Activated T-cell treated with anti-CD3 and anti-CD28 coated beads, Interleukin-2, amount 50 U/mL, for 4 hours (primary cell): ENCODE measurements at regions not wholly inside any gene's neighbourhood (a gene's known extent, or its start where the extent isn't known, plus 50 kb on each side); places are given as distances from the start of the nearest gene placed in this dataset.
"Not testable (repeated sequence)": the region's sequence is repeated elsewhere in the genome, so short reads cannot be mapped to it uniquely, and the experiment has no call there.

Experiments
- ATAC-seq, 2 donors: fragments of 200-7000 bp; cut with Tn5 transposase; one replicate each; pipeline ENCODE4 v1.10.0; 2021
- DNase-seq: peaks from one replicate; pipeline ENCODE4 v3.0.0-alpha.2; 2020
- H3K27me3 Mint-ChIP-seq: one replicate; pipeline ENCODE4 v1.8.0; 2021; ENCODE audit warnings: low read depth, mixed read lengths
- H3K36me3 Mint-ChIP-seq: one replicate; pipeline ENCODE4 v1.8.0; 2022; ENCODE audit warnings: mixed read lengths; ENCODE audit not compliant: insufficient read depth
- H3K4me1 Mint-ChIP-seq: one replicate; pipeline ENCODE4 v1.8.0; 2021; ENCODE audit warnings: low read depth, mixed read lengths
- H3K4me3 Mint-ChIP-seq: one replicate; pipeline ENCODE4 v1.8.0; 2021; ENCODE audit warnings: mild to moderate bottlenecking, moderate library complexity, mixed read lengths
- H3K9me3 Mint-ChIP-seq: one replicate; pipeline ENCODE4 v1.8.0; 2021; ENCODE audit warnings: mixed read lengths

- H3K36me3 Mint-ChIP-seq = no peaks in the 10 kb centered on the region
- H3K4me1 Mint-ChIP-seq = no peaks in the 10 kb centered on the region
- H3K27me3 Mint-ChIP-seq = peaks cover 5% of the 10 kb centered on the region
- ATAC-seq = no peak
- H3K4me3 Mint-ChIP-seq = no peak overlapping the region
- no peak for DNase-seq
- H3K9me3 Mint-ChIP-seq = no peaks in the 10 kb centered on the region
Observed at GRCh38 chr12:131261906-131262305, 308.2 kb downstream of the ADGRD1 start.

- no peaks in the 10 kb centered on the region for H3K9me3 Mint-ChIP-seq
- no peaks in the 10 kb centered on the region for H3K27me3 Mint-ChIP-seq
- no peak for ATAC-seq
- no peak overlapping the region for H3K4me3 Mint-ChIP-seq
- H3K4me1 Mint-ChIP-seq = no peaks in the 10 kb centered on the region
- no peaks in the 10 kb centered on the region for H3K36me3 Mint-ChIP-seq
- no peak for DNase-seq
Observed at GRCh38 chr12:131263626-131264025, 309.9 kb downstream of the ADGRD1 start.

- H3K9me3 Mint-ChIP-seq = no peaks in the 10 kb centered on the region
- no peaks in the 10 kb centered on the region for H3K36me3 Mint-ChIP-seq
- H3K4me1 Mint-ChIP-seq = no peaks in the 10 kb centered on the region
- no peak overlapping the region for H3K4me3 Mint-ChIP-seq
- H3K27me3 Mint-ChIP-seq = no peaks in the 10 kb centered on the region
- ATAC-seq (no peak), DNase-seq (no peak)
Observed at GRCh38 chr12:131264635-131265034, 310.9 kb downstream of the ADGRD1 start.

- DNase-seq (no peak), ATAC-seq (no peak)
- no peaks in the 10 kb centered on the region for H3K36me3 Mint-ChIP-seq
- H3K4me3 Mint-ChIP-seq = no peak overlapping the region
- no peaks in the 10 kb centered on the region for H3K4me1 Mint-ChIP-seq
- H3K9me3 Mint-ChIP-seq = no peaks in the 10 kb centered on the region
- no peaks in the 10 kb centered on the region for H3K27me3 Mint-ChIP-seq
Observed at GRCh38 chr12:131266591-131267467, 313.1 kb downstream of the ADGRD1 start.

- Mint-ChIP-seq H3K4me3 (no peak overlapping the region), H3K27me3 (no peaks in the 10 kb centered on the region), H3K4me1 (no peaks in the 10 kb centered on the region), H3K9me3 (no peaks in the 10 kb centered on the region), H3K36me3 (no peaks in the 10 kb centered on the region)
- DNase-seq (no peak), ATAC-seq (no peak)
Observed at GRCh38 chr12:131267576-131267975, 313.9 kb downstream of the ADGRD1 start.

- not testable (repeated sequence) for H3K27me3 Mint-ChIP-seq, DNase-seq, H3K9me3 Mint-ChIP-seq, H3K4me1 Mint-ChIP-seq, ATAC-seq, H3K36me3 Mint-ChIP-seq, H3K4me3 Mint-ChIP-seq
Observed at GRCh38 chr12:131268123-131268522, 314.4 kb downstream of the ADGRD1 start.

GRCh38 chr12:131268571-131268970 lies 314.9 kb downstream of the ADGRD1 start:
- not testable (repeated sequence) for ATAC-seq, H3K36me3 Mint-ChIP-seq

GRCh38 chr12:131269551-131269950 lies 315.8 kb downstream of the ADGRD1 start:
- Mint-ChIP-seq H3K9me3 (no peaks in the 10 kb centered on the region), H3K36me3 (no peaks in the 10 kb centered on the region), H3K4me3 (no peak overlapping the region), H3K4me1 (no peaks in the 10 kb centered on the region), H3K27me3 (no peaks in the 10 kb centered on the region)
- ATAC-seq (no peak), DNase-seq (no peak)

More at GRCh38 chr12:131268571-131268970, 314.9 kb downstream of the ADGRD1 start:
- H3K27me3 Mint-ChIP-seq, DNase-seq, H3K9me3 Mint-ChIP-seq, H3K4me1 Mint-ChIP-seq, H3K4me3 Mint-ChIP-seq: not testable (repeated sequence)

- ATAC-seq, H3K4me3 Mint-ChIP-seq, H3K27me3 Mint-ChIP-seq, H3K9me3 Mint-ChIP-seq, DNase-seq, H3K36me3 Mint-ChIP-seq, H3K4me1 Mint-ChIP-seq: not testable (repeated sequence)
Observed at GRCh38 chr12:131269977-131270376, 316.3 kb downstream of the ADGRD1 start.

GRCh38 chr12:131271724-131272123 lies 318.0 kb downstream of the ADGRD1 start:
- no peak for DNase-seq
- no peaks in the 10 kb centered on the region for H3K4me1 Mint-ChIP-seq
- H3K36me3 Mint-ChIP-seq = no peaks in the 10 kb centered on the region
- H3K27me3 Mint-ChIP-seq = peaks cover 3% of the 10 kb centered on the region
- no peak for ATAC-seq
- H3K4me3 Mint-ChIP-seq = no peak overlapping the region
- H3K9me3 Mint-ChIP-seq = no peaks in the 10 kb centered on the region

GRCh38 chr12:131272283-131272814 lies 318.6 kb downstream of the ADGRD1 start:
- not testable (repeated sequence) for DNase-seq, H3K4me3 Mint-ChIP-seq, H3K36me3 Mint-ChIP-seq, H3K9me3 Mint-ChIP-seq, ATAC-seq, H3K27me3 Mint-ChIP-seq, H3K4me1 Mint-ChIP-seq

GRCh38 chr12:131273291-131273845 lies 319.7 kb downstream of the ADGRD1 start:
- no peak for ATAC-seq
- Mint-ChIP-seq H3K4me3 (no peak overlapping the region), H3K27me3 (peaks cover 3% of the 10 kb centered on the region), H3K36me3 (no peaks in the 10 kb centered on the region), H3K4me1 (no peaks in the 10 kb centered on the region), H3K9me3 (no peaks in the 10 kb centered on the region)
- DNase-seq = no peak

- peaks cover 3% of the 10 kb centered on the region for H3K27me3 Mint-ChIP-seq
- DNase-seq (no peak), ATAC-seq (no peak)
- no peak overlapping the region for H3K4me3 Mint-ChIP-seq
- no peaks in the 10 kb centered on the region for H3K4me1 Mint-ChIP-seq
- no peaks in the 10 kb centered on the region for H3K9me3 Mint-ChIP-seq
- H3K36me3 Mint-ChIP-seq = no peaks in the 10 kb centered on the region
Observed at GRCh38 chr12:131274061-131274460, 320.4 kb downstream of the ADGRD1 start.

- no peak overlapping the region for H3K4me3 Mint-ChIP-seq
- no peaks in the 10 kb centered on the region for H3K9me3 Mint-ChIP-seq
- ATAC-seq = no peak
- no peak for DNase-seq
- H3K27me3 Mint-ChIP-seq = peaks cover 5% of the 10 kb centered on the region
- H3K36me3 Mint-ChIP-seq = no peaks in the 10 kb centered on the region
- H3K4me1 Mint-ChIP-seq = no peaks in the 10 kb centered on the region
Observed at GRCh38 chr12:131274906-131275305, 321.2 kb downstream of the ADGRD1 start.

GRCh38 chr12:131275824-131276223 lies 322.1 kb downstream of the ADGRD1 start:
- H3K4me3 Mint-ChIP-seq = no peak overlapping the region
- ATAC-seq (no peak), DNase-seq (no peak)
- H3K36me3 Mint-ChIP-seq = no peaks in the 10 kb centered on the region
- H3K27me3 Mint-ChIP-seq = peaks cover 6% of the 10 kb centered on the region
- no peaks in the 10 kb centered on the region for H3K4me1 Mint-ChIP-seq
- no peaks in the 10 kb centered on the region for H3K9me3 Mint-ChIP-seq
